ENCODE measurements at regions not wholly inside any gene's neighbourhood (a gene's known extent, or its start where the extent isn't known, plus 50 kb on each side); places are given as distances from the start of the nearest gene placed in this dataset.
A peak's percentile ranks its signal among the peaks of the same experiment; 100 is the strongest.
"Not testable (repeated sequence)": the region's sequence is repeated elsewhere in the genome, so short reads cannot be mapped to it uniquely, and the experiment has no call there.

GRCh38 chr6:27726619-27727023, 185.6 kb downstream of the OR2B2 start:
- no peak for DNase-seq

GRCh38 chr6:27720607-27721580, 191.3 kb downstream of the OR2B2 start:
- no peak for DNase-seq

- DNase-seq = not testable (repeated sequence)
These were observed 193.2 kb downstream of the OR2B2 start for GRCh38 chr6:27719039-27719438.

- no peak for DNase-seq
These were observed 205.8 kb downstream of the OR2B2 start for GRCh38 chr6:27706431-27706830.

GRCh38 chr6:27700337-27700736, 211.9 kb downstream of the OR2B2 start:
- DNase-seq = no peak

GRCh38 chr6:27694547-27694874, 217.7 kb downstream of the OR2B2 start:
- DNase-seq = no peak

GRCh38 chr6:27693766-27694546, 218.2 kb downstream of the OR2B2 start:
- no peak for DNase-seq

- DNase-seq = not testable (repeated sequence)
These were observed 219.2 kb upstream of the ZNF184 start for GRCh38 chr6:27692133-27692532.

- DNase-seq = peak; percentile 75
These were observed 215.2 kb upstream of the ZNF184 start for GRCh38 chr6:27688014-27688586.

- DNase-seq = peak; percentile 61
These were observed 214.5 kb upstream of the ZNF184 start for GRCh38 chr6:27687154-27688013.

- DNase-seq = no peak
These were observed 212.4 kb upstream of the ZNF184 start for GRCh38 chr6:27685279-27685678.

GRCh38 chr6:27684264-27685211, 211.6 kb upstream of the ZNF184 start:
- peak; percentile 24 for DNase-seq

GRCh38 chr6:27679964-27680694, 207.2 kb upstream of the ZNF184 start:
- DNase-seq = no peak

GRCh38 chr6:27679308-27679963, 206.5 kb upstream of the ZNF184 start:
- DNase-seq = no peak

GRCh38 chr6:27678469-27678868, 205.6 kb upstream of the ZNF184 start:
- no peak for DNase-seq

- no peak for DNase-seq
These were observed 202.0 kb upstream of the ZNF184 start for GRCh38 chr6:27674882-27675281.

- no peak for DNase-seq
These were observed 199.4 kb upstream of the ZNF184 start for GRCh38 chr6:27672113-27672799.

GRCh38 chr6:27669624-27670301, 196.9 kb upstream of the ZNF184 start:
- no peak for DNase-seq

GRCh38 chr6:27669295-27669623, 196.4 kb upstream of the ZNF184 start:
- no peak for DNase-seq

All from activated CD4-positive, alpha-beta T cell treated with anti-CD3 and anti-CD28 coated beads for 1 hour (primary cell).